ENCODE measurements at regions not wholly inside any gene's neighbourhood (a gene's known extent, or its start where the extent isn't known, plus 50 kb on each side); places are given as distances from the start of the nearest gene placed in this dataset.

DNA sequence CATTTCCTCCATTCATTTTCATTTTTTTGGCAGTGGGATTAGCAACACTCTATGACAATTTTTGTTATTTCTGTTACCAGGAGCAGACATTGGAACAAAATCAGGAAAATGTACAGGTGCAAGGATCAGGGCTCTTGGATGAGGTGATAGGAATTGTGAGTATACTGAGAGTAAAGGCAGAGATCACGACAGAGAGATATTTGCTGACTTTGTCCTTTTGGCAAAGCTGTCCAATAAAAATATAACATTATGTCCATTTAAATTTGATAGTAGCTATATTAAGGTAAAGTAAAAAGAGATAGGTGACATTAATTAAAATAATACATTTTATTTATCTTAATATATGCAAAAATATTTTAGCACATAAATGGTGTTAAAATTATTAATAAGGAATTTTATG lies 373.1 kb upstream of the GNPDA2 start:
- no peaks in the 10 kb centered on the region for H3K27me3 ChIP-seq (ENCODE audit: control insufficient read depth, insufficient read depth, low read length)
- H3K27ac ChIP-seq (ENCODE audit: insufficient read depth, low read length), result no peak overlapping the region
- H3K4me1 ChIP-seq (ENCODE audit: control insufficient read depth, extremely low read depth, insufficient read depth, low read length), result no peaks in the 10 kb centered on the region
- no peaks in the 10 kb centered on the region for H3K36me3 ChIP-seq (ENCODE audit: control insufficient read depth, insufficient read depth, low read length)
- no peak overlapping the region for H3K4me2 ChIP-seq (ENCODE audit: extremely low read depth, insufficient read depth, low read length)
- no peak overlapping the region for H2AFZ ChIP-seq (ENCODE audit: low read length)
- DNase-seq (ENCODE audit: low read depth in 2 of 2), result no peak
- H3K9me3 ChIP-seq (ENCODE audit: control insufficient read depth, insufficient read depth, low read depth, low read length), result no peaks in the 10 kb centered on the region
- no peak for TF ChIP-seq EZH2 (IDR thresholded peaks at IDR 0.05; ENCODE audit: low read length, missing control alignments)
- TF ChIP-seq, protein P1, sequence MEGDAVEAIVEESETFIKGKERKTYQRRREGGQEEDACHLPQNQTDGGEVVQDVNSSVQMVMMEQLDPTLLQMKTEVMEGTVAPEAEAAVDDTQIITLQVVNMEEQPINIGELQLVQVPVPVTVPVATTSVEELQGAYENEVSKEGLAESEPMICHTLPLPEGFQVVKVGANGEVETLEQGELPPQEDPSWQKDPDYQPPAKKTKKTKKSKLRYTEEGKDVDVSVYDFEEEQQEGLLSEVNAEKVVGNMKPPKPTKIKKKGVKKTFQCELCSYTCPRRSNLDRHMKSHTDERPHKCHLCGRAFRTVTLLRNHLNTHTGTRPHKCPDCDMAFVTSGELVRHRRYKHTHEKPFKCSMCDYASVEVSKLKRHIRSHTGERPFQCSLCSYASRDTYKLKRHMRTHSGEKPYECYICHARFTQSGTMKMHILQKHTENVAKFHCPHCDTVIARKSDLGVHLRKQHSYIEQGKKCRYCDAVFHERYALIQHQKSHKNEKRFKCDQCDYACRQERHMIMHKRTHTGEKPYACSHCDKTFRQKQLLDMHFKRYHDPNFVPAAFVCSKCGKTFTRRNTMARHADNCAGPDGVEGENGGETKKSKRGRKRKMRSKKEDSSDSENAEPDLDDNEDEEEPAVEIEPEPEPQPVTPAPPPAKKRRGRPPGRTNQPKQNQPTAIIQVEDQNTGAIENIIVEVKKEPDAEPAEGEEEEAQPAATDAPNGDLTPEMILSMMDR (conservative IDR thresholded peaks at IDR 0.05 in 1 of 2, IDR thresholded peaks at IDR 0.05 in 1 of 2; ENCODE audit: low read depth in 1 of 2, low read length in 2 of 2), result no peak
- no peak overlapping the region for H3K9ac ChIP-seq (ENCODE audit: insufficient read depth, low read length)
- H4K20me1 ChIP-seq (ENCODE audit: control insufficient read depth, extremely low read depth, insufficient read depth, low read length), result no peaks in the 10 kb centered on the region
- no peak overlapping the region for H3K4me3 ChIP-seq (replicated peaks in 1 of 4; ENCODE audit: control extremely low read depth in 1 of 4, insufficient read depth in 1 of 4, low read depth in 3 of 4, low read length in 4 of 4)
- no peaks in the 10 kb centered on the region for H3K79me2 ChIP-seq (ENCODE audit: control insufficient read depth, insufficient read depth, low read length)

DNA sequence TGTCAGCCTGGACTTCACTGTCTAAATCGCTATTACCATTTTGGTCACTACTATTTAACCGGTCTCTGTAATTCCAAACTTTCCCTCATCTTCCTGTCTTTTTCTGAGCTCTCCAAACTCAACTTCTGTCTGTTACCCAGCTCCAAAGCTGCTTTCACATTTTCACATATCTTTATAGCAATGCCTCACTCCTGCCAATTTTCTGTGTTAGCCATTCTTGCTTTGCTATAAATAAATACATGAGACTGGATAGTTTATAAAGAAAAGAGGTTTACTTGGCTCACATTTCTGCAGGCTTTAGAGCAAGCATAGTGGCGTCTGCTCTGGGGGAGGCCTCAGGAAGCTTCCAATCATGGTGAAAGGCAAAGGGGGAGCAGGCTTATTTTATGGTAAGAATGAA lies 368.3 kb upstream of the GNPDA2 start:
- no peak overlapping the region for H2AFZ ChIP-seq (ENCODE audit: low read length)
- H3K4me3 ChIP-seq (replicated peaks in 1 of 4; ENCODE audit: control extremely low read depth in 1 of 4, insufficient read depth in 1 of 4, low read depth in 3 of 4, low read length in 4 of 4), result no peak overlapping the region
- no peaks in the 10 kb centered on the region for H3K9me3 ChIP-seq (ENCODE audit: control insufficient read depth, insufficient read depth, low read depth, low read length)
- no peaks in the 10 kb centered on the region for H3K36me3 ChIP-seq (ENCODE audit: control insufficient read depth, insufficient read depth, low read length)
- TF ChIP-seq EZH2 (IDR thresholded peaks at IDR 0.05; ENCODE audit: low read length, missing control alignments), result no peak
- TF ChIP-seq, protein P1 (conservative IDR thresholded peaks at IDR 0.05 in 1 of 2, IDR thresholded peaks at IDR 0.05 in 1 of 2; ENCODE audit: low read depth in 1 of 2, low read length in 2 of 2), result no peak
- H3K79me2 ChIP-seq (ENCODE audit: control insufficient read depth, insufficient read depth, low read length), result no peaks in the 10 kb centered on the region
- H3K27ac ChIP-seq (ENCODE audit: insufficient read depth, low read length), result no peak overlapping the region
- H3K4me2 ChIP-seq (ENCODE audit: extremely low read depth, insufficient read depth, low read length), result no peak overlapping the region
- no peaks in the 10 kb centered on the region for H3K4me1 ChIP-seq (ENCODE audit: control insufficient read depth, extremely low read depth, insufficient read depth, low read length)
- peak in 1 of 2 donors; percentile 13 for DNase-seq (ENCODE audit: low read depth in 2 of 2)
- no peaks in the 10 kb centered on the region for H4K20me1 ChIP-seq (ENCODE audit: control insufficient read depth, extremely low read depth, insufficient read depth, low read length)
- H3K27me3 ChIP-seq (ENCODE audit: control insufficient read depth, insufficient read depth, low read length), result no peaks in the 10 kb centered on the region
- no peak overlapping the region for H3K9ac ChIP-seq (ENCODE audit: insufficient read depth, low read length)

DNA sequence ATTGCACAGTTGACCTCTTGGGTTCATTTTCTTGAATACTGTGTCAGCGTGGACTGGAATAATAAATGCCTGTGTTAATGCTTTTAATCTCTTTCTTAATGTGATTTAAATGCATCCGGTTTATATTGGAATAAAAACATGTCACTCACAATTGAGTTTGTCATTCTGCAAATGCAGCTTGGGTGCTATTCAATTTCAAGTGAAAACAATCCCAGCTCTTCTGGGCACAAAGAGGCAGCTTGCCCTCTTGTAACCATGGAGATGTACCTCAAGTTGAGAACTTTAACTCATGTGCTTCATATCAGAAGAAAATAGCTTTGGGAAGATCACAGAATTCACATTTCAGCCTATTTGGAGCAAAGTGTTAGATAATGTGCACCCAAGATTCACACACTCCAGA lies 355.7 kb upstream of the GNPDA2 start:
- Histone ChIP-seq H3K79me2 (ENCODE audit: control insufficient read depth, insufficient read depth, low read length) (no peaks in the 10 kb centered on the region), H2AFZ (ENCODE audit: low read length) (no peak overlapping the region), H4K20me1 (ENCODE audit: control insufficient read depth, extremely low read depth, insufficient read depth, low read length) (no peaks in the 10 kb centered on the region), H3K36me3 (ENCODE audit: control insufficient read depth, insufficient read depth, low read length) (no peaks in the 10 kb centered on the region), H3K27me3 (ENCODE audit: control insufficient read depth, insufficient read depth, low read length) (no peaks in the 10 kb centered on the region), H3K9me3 (ENCODE audit: control insufficient read depth, insufficient read depth, low read depth, low read length) (no peaks in the 10 kb centered on the region), H3K27ac (ENCODE audit: insufficient read depth, low read length) (no peak overlapping the region), H3K4me2 (ENCODE audit: extremely low read depth, insufficient read depth, low read length) (no peak overlapping the region), H3K4me3 (replicated peaks in 1 of 4; ENCODE audit: control extremely low read depth in 1 of 4, insufficient read depth in 1 of 4, low read depth in 3 of 4, low read length in 4 of 4) (no peak overlapping the region), H3K9ac (ENCODE audit: insufficient read depth, low read length) (no peak overlapping the region), H3K4me1 (ENCODE audit: control insufficient read depth, extremely low read depth, insufficient read depth, low read length) (no peaks in the 10 kb centered on the region)
- DNase-seq (ENCODE audit: low read depth in 2 of 2), result no peak
- TF ChIP-seq, protein P1 (conservative IDR thresholded peaks at IDR 0.05 in 1 of 2, IDR thresholded peaks at IDR 0.05 in 1 of 2; ENCODE audit: low read depth in 1 of 2, low read length in 2 of 2), result no peak
- no peak for TF ChIP-seq EZH2 (IDR thresholded peaks at IDR 0.05; ENCODE audit: low read length, missing control alignments)

All from fibroblast of lung (primary cell).